ENCODE measurements at regions not wholly inside any gene's neighbourhood (a gene's known extent, or its start where the extent isn't known, plus 50 kb on each side); places are given as distances from the start of the nearest gene placed in this dataset.

- ChIA-PET CTCF (no interaction called here), POLR2A (no interaction called here)
- DNase-seq (ENCODE audit: extremely low spot score), result no peak
- no peak for TF ChIP-seq SUZ12 (IDR thresholded peaks at IDR 0.05)
- no peak for TF ChIP-seq TARDBP (IDR thresholded peaks at IDR 0.05)
- TF ChIP-seq L3MBTL2 (conservative IDR thresholded peaks at IDR 0.05), result no peak
- TF ChIP-seq ELF4 (IDR thresholded peaks at IDR 0.05), result no peak
- TF ChIP-seq FOXK2 (IDR thresholded peaks at IDR 0.05), result no peak
- no peak for TF ChIP-seq LEF1 (IDR thresholded peaks at IDR 0.05; ENCODE audit: borderline replicate concordance)
- TF ChIP-seq CTBP1 (IDR thresholded peaks at IDR 0.05; ENCODE audit: borderline replicate concordance), result no peak
- TF ChIP-seq FOXM1 (IDR thresholded peaks at IDR 0.05; ENCODE audit: borderline replicate concordance), result no peak
- TF ChIP-seq HDGF (IDR thresholded peaks at IDR 0.05; ENCODE audit: borderline replicate concordance), result no peak
- no peak for TF ChIP-seq ARNT (IDR thresholded peaks at IDR 0.05)
- no peak for TF ChIP-seq BHLHE40 (IDR thresholded peaks at IDR 0.05; ENCODE audit: borderline replicate concordance)
Observed at GRCh38 chr4:130172156-130172555, 1076.2 kb downstream of the C4orf33 start.

GRCh38 chr4:130178106-130178505, 1082.2 kb downstream of the C4orf33 start:
- CTCF ChIA-PET, result no interaction called here
- POLR2A ChIA-PET, result no interaction called here
- DNase-seq (ENCODE audit: extremely low spot score), result no peak
- TF ChIP-seq FOXA1 (IDR thresholded peaks at IDR 0.05) (no peak), CTBP1 (IDR thresholded peaks at IDR 0.05; ENCODE audit: borderline replicate concordance) (no peak), SUZ12 (IDR thresholded peaks at IDR 0.05) (no peak), HDGF (IDR thresholded peaks at IDR 0.05; ENCODE audit: borderline replicate concordance) (no peak), PKNOX1 (IDR thresholded peaks at IDR 0.05) (no peak), BHLHE40 (IDR thresholded peaks at IDR 0.05; ENCODE audit: borderline replicate concordance) (no peak), ELF4 (IDR thresholded peaks at IDR 0.05) (no peak), LEF1 (IDR thresholded peaks at IDR 0.05; ENCODE audit: borderline replicate concordance) (no peak)

GRCh38 chr4:130183096-130183495, 1087.1 kb downstream of the C4orf33 start:
- ChIA-PET CTCF (no interaction called here), POLR2A (no interaction called here)
- no peak for DNase-seq (ENCODE audit: extremely low spot score)
- TF ChIP-seq L3MBTL2 (conservative IDR thresholded peaks at IDR 0.05) (no peak), FOXA1 (IDR thresholded peaks at IDR 0.05) (no peak), FOXM1 (IDR thresholded peaks at IDR 0.05; ENCODE audit: borderline replicate concordance) (no peak), TARDBP (IDR thresholded peaks at IDR 0.05) (no peak), ZNF384 (IDR thresholded peaks at IDR 0.05) (no peak), PKNOX1 (IDR thresholded peaks at IDR 0.05) (no peak), FOXK2 (IDR thresholded peaks at IDR 0.05) (no peak)

GRCh38 chr4:130183766-130184165, 1087.8 kb downstream of the C4orf33 start:
- POLR2A ChIA-PET, result no interaction called here
- no peak for TF ChIP-seq ELF4 (IDR thresholded peaks at IDR 0.05)
- no peak for TF ChIP-seq BHLHE40 (IDR thresholded peaks at IDR 0.05; ENCODE audit: borderline replicate concordance)
- no peak for TF ChIP-seq SUZ12 (IDR thresholded peaks at IDR 0.05)
- TF ChIP-seq TARDBP (IDR thresholded peaks at IDR 0.05), result no peak
- no peak for TF ChIP-seq FOXK2 (IDR thresholded peaks at IDR 0.05)
- TF ChIP-seq SP1 (IDR thresholded peaks at IDR 0.05), result no peak
- no peak for TF ChIP-seq FOXA1 (IDR thresholded peaks at IDR 0.05)
- TF ChIP-seq HDGF (IDR thresholded peaks at IDR 0.05; ENCODE audit: borderline replicate concordance), result no peak
- no peak for TF ChIP-seq ARNT (IDR thresholded peaks at IDR 0.05)
- no peak for TF ChIP-seq CTBP1 (IDR thresholded peaks at IDR 0.05; ENCODE audit: borderline replicate concordance)
- TF ChIP-seq PKNOX1 (IDR thresholded peaks at IDR 0.05), result no peak
- no peak for TF ChIP-seq LEF1 (IDR thresholded peaks at IDR 0.05; ENCODE audit: borderline replicate concordance)
- TF ChIP-seq L3MBTL2 (conservative IDR thresholded peaks at IDR 0.05), result no peak
- TF ChIP-seq ZNF384 (IDR thresholded peaks at IDR 0.05), result no peak
- DNase-seq (ENCODE audit: extremely low spot score), result no peak
- CTCF ChIA-PET, result no interaction called here

- CTCF ChIA-PET, result no interaction called here
- POLR2A ChIA-PET, result no interaction called here
- TF ChIP-seq ELF4 (IDR thresholded peaks at IDR 0.05), result no peak
- TF ChIP-seq FOXK2 (IDR thresholded peaks at IDR 0.05), result no peak
- no peak for TF ChIP-seq ARNT (IDR thresholded peaks at IDR 0.05)
- no peak for TF ChIP-seq NFRKB (IDR thresholded peaks at IDR 0.05)
- TF ChIP-seq HDGF (IDR thresholded peaks at IDR 0.05; ENCODE audit: borderline replicate concordance), result no peak
- no peak for TF ChIP-seq PKNOX1 (IDR thresholded peaks at IDR 0.05)
- no peak for TF ChIP-seq CTBP1 (IDR thresholded peaks at IDR 0.05; ENCODE audit: borderline replicate concordance)
- no peak for TF ChIP-seq BHLHE40 (IDR thresholded peaks at IDR 0.05; ENCODE audit: borderline replicate concordance)
- TF ChIP-seq L3MBTL2 (conservative IDR thresholded peaks at IDR 0.05), result no peak
- no peak for TF ChIP-seq ZNF384 (IDR thresholded peaks at IDR 0.05)
- TF ChIP-seq LEF1 (IDR thresholded peaks at IDR 0.05; ENCODE audit: borderline replicate concordance), result no peak
- no peak for TF ChIP-seq TARDBP (IDR thresholded peaks at IDR 0.05)
- TF ChIP-seq FOXA1 (IDR thresholded peaks at IDR 0.05), result no peak
- no peak for TF ChIP-seq SUZ12 (IDR thresholded peaks at IDR 0.05)
- no peak for TF ChIP-seq FOXM1 (IDR thresholded peaks at IDR 0.05; ENCODE audit: borderline replicate concordance)
- no peak for TF ChIP-seq SP1 (IDR thresholded peaks at IDR 0.05)
Observed at GRCh38 chr4:130185123-130185522, 1089.2 kb downstream of the C4orf33 start.

GRCh38 chr4:130186931-130187330, 1091.0 kb downstream of the C4orf33 start:
- no peak for DNase-seq (ENCODE audit: extremely low spot score)
- POLR2A ChIA-PET, result no interaction called here
- TF ChIP-seq FOXK2 (IDR thresholded peaks at IDR 0.05), result no peak
- TF ChIP-seq LEF1 (IDR thresholded peaks at IDR 0.05; ENCODE audit: borderline replicate concordance), result no peak
- no peak for TF ChIP-seq TARDBP (IDR thresholded peaks at IDR 0.05)
- no peak for TF ChIP-seq SUZ12 (IDR thresholded peaks at IDR 0.05)
- TF ChIP-seq L3MBTL2 (conservative IDR thresholded peaks at IDR 0.05), result no peak
- CTCF ChIA-PET, result no interaction called here

More at GRCh38 chr4:130185123-130185522, 1089.2 kb downstream of the C4orf33 start:
- no peak for DNase-seq (ENCODE audit: extremely low spot score)

All from HEK293T (cell line).